NCI-H1436 treated with DMSO at 0.1 percent for 48 hours (cell line): ENCODE measurements at regions not wholly inside any gene's neighbourhood (a gene's known extent, or its start where the extent isn't known, plus 50 kb on each side); places are given as distances from the start of the nearest gene placed in this dataset.
"Not testable (repeated sequence)": the region's sequence is repeated elsewhere in the genome, so short reads cannot be mapped to it uniquely, and the experiment has no call there.

Experiments
- DNase-seq: peaks from one replicate; lab custom pipeline; 2025; lab: John Stamatoyannopoulos, UW

- no peak for DNase-seq
Measured at GRCh38 chr16:66242672-66243071, 123.8 kb upstream of the CDH5 start.

DNA sequence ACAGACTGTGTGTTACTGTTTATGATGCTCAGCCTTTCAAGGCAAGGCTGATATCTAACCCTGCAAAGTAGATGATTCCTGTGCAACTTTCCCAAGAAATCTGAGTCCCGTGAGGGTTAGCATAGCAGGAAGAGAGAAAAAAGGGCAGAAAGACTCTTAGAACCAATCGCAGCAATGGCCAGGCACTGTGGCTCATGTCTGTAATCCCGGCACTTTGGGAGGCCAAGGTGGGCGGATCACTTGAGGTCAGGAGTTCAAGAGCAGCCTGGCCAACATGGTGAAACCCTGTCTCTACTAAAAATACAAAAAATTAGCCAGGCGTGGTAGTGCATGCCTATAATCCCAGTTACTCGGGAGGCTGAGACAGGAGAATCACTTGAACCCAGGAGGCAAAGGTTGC is 124.3 kb upstream of the CDH5 start:
- DNase-seq: not testable (repeated sequence)

DNA sequence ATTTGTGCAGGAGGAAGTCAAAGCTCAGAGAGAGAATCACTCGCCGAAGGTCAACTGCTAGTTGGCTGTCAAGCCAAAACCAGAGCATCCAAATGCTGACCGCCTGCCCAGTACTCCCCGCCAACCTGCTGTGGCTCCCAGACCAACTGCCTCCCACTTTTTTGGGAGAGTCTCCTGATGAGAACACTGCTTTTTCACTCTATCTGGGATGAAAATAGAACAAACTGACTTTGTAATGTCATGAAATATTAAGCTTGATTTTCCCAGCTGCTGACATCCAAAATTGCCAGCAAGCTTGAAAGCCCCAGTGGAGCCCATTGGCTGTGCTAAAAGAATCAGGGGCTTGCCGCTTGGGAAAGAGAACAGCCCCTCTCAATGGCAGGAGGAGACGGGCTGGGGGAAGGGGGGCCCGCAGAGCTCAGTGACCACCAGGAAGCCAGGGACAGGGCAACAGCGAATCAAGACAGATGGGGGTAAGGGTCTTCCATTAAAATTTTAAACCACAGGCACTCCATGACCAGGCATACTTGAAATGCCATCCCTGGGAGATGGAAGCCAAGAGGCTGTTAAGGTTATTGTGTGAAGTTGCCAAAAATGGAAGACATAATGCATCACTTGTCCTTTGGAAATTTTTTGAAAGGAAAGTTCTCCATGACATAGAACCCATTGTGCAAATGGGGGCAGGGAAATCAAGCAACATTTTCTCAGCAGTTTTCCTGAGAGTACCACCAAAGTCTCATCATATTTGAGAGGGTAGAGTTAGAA is 125.7 kb upstream of the CDH5 start:
- DNase-seq: no peak

- DNase-seq: no peak
Measured at GRCh38 chr16:66240088-66240487, 126.4 kb upstream of the CDH5 start.

- DNase-seq: no peak
Measured at GRCh38 chr16:66238696-66239095, 127.8 kb upstream of the CDH5 start.

DNA sequence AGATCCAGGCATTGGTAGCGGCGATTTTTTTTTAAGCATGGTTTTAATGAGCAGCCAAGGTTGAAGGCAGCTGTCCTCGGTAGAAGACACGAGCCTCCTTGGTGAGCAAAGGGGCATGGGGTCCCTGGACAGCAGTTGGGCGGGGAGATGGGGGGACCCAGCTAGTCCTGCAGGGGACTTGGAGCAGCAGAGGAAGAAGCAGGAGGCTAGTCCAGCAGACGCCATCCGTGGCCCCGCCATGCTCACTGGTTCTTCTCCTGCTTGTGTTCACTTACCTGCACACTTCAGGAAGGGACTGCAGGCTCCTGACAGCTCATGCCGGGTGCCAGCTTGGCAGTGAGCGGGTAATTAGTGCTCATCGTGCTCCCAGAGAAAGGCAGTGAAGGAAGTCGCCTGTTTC is 130.2 kb upstream of the CDH5 start:
- DNase-seq: no peak

GRCh38 chr16:66231452-66232160 is 134.9 kb upstream of the CDH5 start:
- no peak for DNase-seq

- DNase-seq: no peak
Measured at GRCh38 chr16:66229651-66230050, 136.8 kb upstream of the CDH5 start.

- DNase-seq: no peak
Measured at GRCh38 chr16:66228792-66229191, 137.7 kb upstream of the CDH5 start.

- no peak for DNase-seq
Measured at GRCh38 chr16:66227766-66228530, 138.5 kb upstream of the CDH5 start.

DNA sequence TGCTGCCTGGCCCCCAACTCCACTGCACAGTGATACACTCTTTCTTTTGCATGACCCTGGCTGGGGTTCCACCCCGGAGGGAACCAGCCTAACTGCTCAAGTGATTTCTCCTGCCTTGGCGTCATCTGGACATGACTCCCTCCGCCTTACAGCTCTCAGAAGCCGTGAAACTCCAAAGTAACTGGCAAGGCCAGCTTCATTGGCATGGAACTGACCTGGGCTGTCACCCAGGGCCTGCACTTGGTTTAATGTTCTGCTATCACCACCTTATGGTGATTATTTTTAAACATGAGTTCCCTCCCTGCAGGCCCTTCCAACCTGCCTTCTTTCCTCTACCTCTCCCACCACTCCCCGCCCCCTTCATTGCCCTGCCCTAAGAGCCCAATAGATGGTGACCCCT is 139.7 kb upstream of the CDH5 start:
- DNase-seq: no peak

- no peak for DNase-seq
Measured at GRCh38 chr16:66225696-66226095, 140.8 kb upstream of the CDH5 start.

- DNase-seq: no peak
Measured at GRCh38 chr16:66224626-66225025, 141.9 kb upstream of the CDH5 start.

GRCh38 chr16:66224186-66224585 is 142.3 kb upstream of the CDH5 start:
- DNase-seq: no peak

- DNase-seq: no peak
Measured at GRCh38 chr16:66223176-66223780, 143.2 kb upstream of the CDH5 start.

- DNase-seq: no peak
Measured at GRCh38 chr16:66222756-66223155, 143.7 kb upstream of the CDH5 start.

GRCh38 chr16:66220702-66221101 is 145.8 kb upstream of the CDH5 start:
- no peak for DNase-seq

- no peak for DNase-seq
Measured at GRCh38 chr16:66219491-66219890, 147.0 kb upstream of the CDH5 start.

DNA sequence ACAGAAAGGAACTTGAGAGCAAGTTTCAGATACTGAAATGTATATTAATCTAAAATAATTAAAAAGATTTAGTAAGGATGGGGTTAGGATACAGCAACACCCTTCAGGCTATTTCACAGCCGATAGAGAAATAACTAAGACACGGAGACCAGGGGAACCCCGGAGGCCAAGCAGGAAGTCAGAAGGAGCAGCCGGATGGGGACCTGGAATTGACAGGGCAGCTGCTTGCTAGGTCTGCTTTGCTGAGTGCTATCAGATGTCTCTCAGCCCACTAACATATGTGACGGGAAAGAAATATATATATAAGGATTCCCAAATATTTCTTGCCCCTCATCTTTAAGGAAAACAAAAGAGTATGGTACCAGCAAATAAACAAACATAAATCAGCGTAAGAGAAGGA is 154.1 kb upstream of the CDH5 start:
- DNase-seq: no peak

DNA sequence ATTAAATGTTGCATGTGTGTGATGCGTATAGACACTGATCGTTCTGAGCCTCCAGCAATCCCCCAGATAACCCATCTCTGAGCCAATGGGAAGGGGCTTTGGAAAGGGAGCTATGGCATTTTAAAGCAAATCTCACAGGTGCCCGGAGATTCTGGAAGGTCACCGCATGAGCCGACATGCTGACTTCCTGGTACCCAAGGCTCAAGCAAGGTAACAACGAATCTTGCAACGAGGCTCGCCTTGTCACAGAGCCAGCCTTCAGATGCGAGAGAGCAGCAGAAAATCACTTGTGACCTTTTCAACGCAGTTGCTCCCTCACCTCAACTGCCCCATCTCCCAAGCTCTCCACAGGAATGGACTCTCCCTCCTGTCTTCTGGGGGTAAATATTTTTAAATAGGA is 154.8 kb upstream of the CDH5 start:
- DNase-seq: no peak

- DNase-seq: no peak
Measured at GRCh38 chr16:66207883-66208265, 158.6 kb upstream of the CDH5 start.

GRCh38 chr16:66207139-66207882 is 159.2 kb upstream of the CDH5 start:
- no peak for DNase-seq
